ENCODE measurements at regions not wholly inside any gene's neighbourhood (a gene's known extent, or its start where the extent isn't known, plus 50 kb on each side); places are given as distances from the start of the nearest gene placed in this dataset.

DNA sequence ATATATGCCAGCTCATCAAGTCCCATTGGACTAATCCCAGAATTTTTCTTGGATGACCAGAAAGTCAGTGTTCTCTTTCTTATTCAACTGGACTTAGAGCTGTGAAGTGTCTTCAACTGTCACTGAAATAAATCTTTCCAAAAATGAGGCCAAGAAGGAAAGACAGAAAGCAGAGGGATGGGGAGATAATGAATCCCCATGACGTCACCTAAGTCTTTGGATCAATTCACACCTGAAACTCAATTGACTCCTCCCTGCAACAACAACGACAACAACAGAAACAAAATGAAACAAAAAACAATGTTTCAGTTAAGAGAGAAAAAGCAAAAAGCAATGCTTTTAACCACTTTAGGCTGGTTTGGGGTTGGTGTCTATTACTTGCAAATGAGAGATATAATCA is 91.2 kb downstream of the OXGR1 start:
- intact Hi-C loops (cut with DNase I; ENCODE audit: low total_unique reads): no loop called here
- no peak for DNase-seq (ENCODE audit: low spot score in 2 of 2)
- no peaks in the 10 kb centered on the region for H3K4me1 ChIP-seq
- H3K36me3 ChIP-seq: no peaks in the 10 kb centered on the region
- H3K27ac ChIP-seq: no peak overlapping the region
- no peaks in the 10 kb centered on the region for H3K27me3 ChIP-seq
- H3K4me3 ChIP-seq: no peak overlapping the region
- no peaks in the 10 kb centered on the region for H3K9me3 ChIP-seq
- TF ChIP-seq CTCF (IDR thresholded peaks at IDR 0.05): no peak
- TF ChIP-seq POLR2A (IDR thresholded peaks at IDR 0.05): no peak
- TF ChIP-seq POLR2AphosphoS5 (IDR thresholded peaks at IDR 0.05): no peak

DNA sequence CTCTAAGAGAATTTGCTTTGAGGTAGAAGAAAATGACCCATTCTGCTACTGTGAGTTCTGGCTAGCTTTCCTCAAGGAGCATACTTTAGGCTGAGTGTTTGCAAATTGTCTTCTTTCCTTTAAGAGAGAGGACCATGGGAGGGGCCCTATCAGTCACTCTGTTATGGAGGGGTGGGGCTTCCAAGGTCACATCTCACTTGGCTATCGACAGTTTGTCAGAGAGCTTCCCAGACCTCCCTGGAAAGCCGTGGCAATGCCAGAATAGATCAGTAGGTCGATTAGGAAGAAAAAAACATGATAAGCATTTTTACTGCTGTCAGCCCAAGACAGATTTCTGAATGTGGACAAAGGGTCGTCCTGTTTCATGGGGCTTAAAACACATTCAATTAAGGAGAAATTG is 93.3 kb downstream of the OXGR1 start:
- Histone ChIP-seq H3K4me3 (no peak overlapping the region), H3K9me3 (no peaks in the 10 kb centered on the region), H3K27ac (no peak overlapping the region), H3K27me3 (no peaks in the 10 kb centered on the region), H3K36me3 (no peaks in the 10 kb centered on the region), H3K4me1 (no peaks in the 10 kb centered on the region)
- DNase-seq (ENCODE audit: low spot score in 2 of 2): no peak
- intact Hi-C loops (cut with DNase I; ENCODE audit: low total_unique reads): no loop called here
- TF ChIP-seq CTCF (IDR thresholded peaks at IDR 0.05) (no peak), POLR2A (IDR thresholded peaks at IDR 0.05) (no peak), POLR2AphosphoS5 (IDR thresholded peaks at IDR 0.05) (no peak)

- DNase-seq (ENCODE audit: low spot score in 2 of 2): no peak
- no peaks in the 10 kb centered on the region for H3K27me3 ChIP-seq
- no peak overlapping the region for H3K27ac ChIP-seq
- H3K36me3 ChIP-seq: no peaks in the 10 kb centered on the region
- no peaks in the 10 kb centered on the region for H3K9me3 ChIP-seq
- TF ChIP-seq POLR2AphosphoS5 (IDR thresholded peaks at IDR 0.05): no peak
- H3K4me1 ChIP-seq: no peaks in the 10 kb centered on the region
- H3K4me3 ChIP-seq: no peak overlapping the region
- intact Hi-C loops (cut with DNase I; ENCODE audit: low total_unique reads): no loop called here
Measured at GRCh38 chr13:96899946-96900345, 94.3 kb downstream of the OXGR1 start.

DNA sequence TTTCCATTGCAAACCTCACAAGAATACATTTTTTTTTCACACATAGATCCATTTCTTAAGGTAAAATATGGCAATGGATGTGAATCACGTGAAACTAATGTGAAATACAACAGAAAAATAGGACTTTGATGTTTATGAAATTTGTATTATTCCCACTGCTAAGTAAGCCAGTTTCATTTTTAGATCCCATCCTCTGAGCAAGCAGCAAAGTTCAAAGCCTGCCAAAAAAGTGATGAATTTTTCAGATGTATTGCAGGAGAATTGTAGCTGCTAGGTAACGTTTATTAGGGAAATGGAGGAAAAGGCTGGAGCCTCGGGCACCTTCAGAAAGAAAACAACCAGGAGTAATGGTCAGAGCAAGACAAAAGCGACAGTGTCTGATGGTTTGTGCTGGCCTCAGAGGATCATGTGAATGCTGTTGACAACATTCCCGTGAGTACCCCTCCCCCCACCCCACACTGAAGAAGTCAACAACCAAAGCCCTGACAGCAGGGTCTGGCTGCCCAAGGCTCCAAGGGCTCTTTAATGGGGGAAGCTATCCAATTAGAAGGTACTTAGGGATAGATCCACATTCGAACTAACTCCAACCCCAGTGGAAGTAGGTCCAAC is 95.5 kb downstream of the OXGR1 start:
- H3K27ac ChIP-seq: no peak overlapping the region
- H3K36me3 ChIP-seq: no peaks in the 10 kb centered on the region
- intact Hi-C loops (cut with DNase I; ENCODE audit: low total_unique reads): no loop called here
- no peaks in the 10 kb centered on the region for H3K27me3 ChIP-seq
- H3K9me3 ChIP-seq: no peaks in the 10 kb centered on the region
- TF ChIP-seq POLR2A (IDR thresholded peaks at IDR 0.05): no peak
- no peak for TF ChIP-seq CTCF (IDR thresholded peaks at IDR 0.05)
- TF ChIP-seq POLR2AphosphoS5 (IDR thresholded peaks at IDR 0.05): no peak
- no peak for DNase-seq (ENCODE audit: low spot score in 2 of 2)
- no peaks in the 10 kb centered on the region for H3K4me1 ChIP-seq
- H3K4me3 ChIP-seq: no peak overlapping the region

- Histone ChIP-seq H3K9me3 (no peaks in the 10 kb centered on the region), H3K4me1 (no peaks in the 10 kb centered on the region), H3K27me3 (no peaks in the 10 kb centered on the region), H3K36me3 (no peaks in the 10 kb centered on the region), H3K27ac (no peak overlapping the region), H3K4me3 (no peak overlapping the region)
- intact Hi-C loops (cut with DNase I; ENCODE audit: low total_unique reads): no loop called here
- no peak for DNase-seq (ENCODE audit: low spot score in 2 of 2)
- TF ChIP-seq POLR2A (IDR thresholded peaks at IDR 0.05) (no peak), POLR2AphosphoS5 (IDR thresholded peaks at IDR 0.05) (no peak), CTCF (IDR thresholded peaks at IDR 0.05) (no peak)
Measured at GRCh38 chr13:96898212-96898611, 96.1 kb downstream of the OXGR1 start.
